ENCODE measurements at regions not wholly inside any gene's neighbourhood (a gene's known extent, or its start where the extent isn't known, plus 50 kb on each side); places are given as distances from the start of the nearest gene placed in this dataset.

- TF ChIP-seq POLR2A (IDR thresholded peaks at IDR 0.05; ENCODE audit: control extremely low read depth in 1 of 2, low read depth in 2 of 2, low read length in 2 of 2) (no peak), CBX5 (IDR thresholded peaks at IDR 0.05; ENCODE audit: low read depth, low read length) (no peak), CREB1 (IDR thresholded peaks at IDR 0.05) (no peak), NRF1 (IDR thresholded peaks at IDR 0.05; ENCODE audit: low read depth, low read length) (no peak)
- TF ChIP-seq, protein P1, sequence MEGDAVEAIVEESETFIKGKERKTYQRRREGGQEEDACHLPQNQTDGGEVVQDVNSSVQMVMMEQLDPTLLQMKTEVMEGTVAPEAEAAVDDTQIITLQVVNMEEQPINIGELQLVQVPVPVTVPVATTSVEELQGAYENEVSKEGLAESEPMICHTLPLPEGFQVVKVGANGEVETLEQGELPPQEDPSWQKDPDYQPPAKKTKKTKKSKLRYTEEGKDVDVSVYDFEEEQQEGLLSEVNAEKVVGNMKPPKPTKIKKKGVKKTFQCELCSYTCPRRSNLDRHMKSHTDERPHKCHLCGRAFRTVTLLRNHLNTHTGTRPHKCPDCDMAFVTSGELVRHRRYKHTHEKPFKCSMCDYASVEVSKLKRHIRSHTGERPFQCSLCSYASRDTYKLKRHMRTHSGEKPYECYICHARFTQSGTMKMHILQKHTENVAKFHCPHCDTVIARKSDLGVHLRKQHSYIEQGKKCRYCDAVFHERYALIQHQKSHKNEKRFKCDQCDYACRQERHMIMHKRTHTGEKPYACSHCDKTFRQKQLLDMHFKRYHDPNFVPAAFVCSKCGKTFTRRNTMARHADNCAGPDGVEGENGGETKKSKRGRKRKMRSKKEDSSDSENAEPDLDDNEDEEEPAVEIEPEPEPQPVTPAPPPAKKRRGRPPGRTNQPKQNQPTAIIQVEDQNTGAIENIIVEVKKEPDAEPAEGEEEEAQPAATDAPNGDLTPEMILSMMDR (IDR thresholded peaks at IDR 0.05; ENCODE audit: control extremely low read depth in 1 of 3, insufficient read depth in 1 of 3, low read depth in 1 of 3, low read length in 3 of 3), result no peak
Observed at GRCh38 chr7:22675421-22675820, 51.6 kb upstream of the IL6 start.
